Mesothelial cell of epicardium (in vitro differentiated cells): ENCODE measurements at regions not wholly inside any gene's neighbourhood (a gene's known extent, or its start where the extent isn't known, plus 50 kb on each side); places are given as distances from the start of the nearest gene placed in this dataset.
"Not testable (repeated sequence)": the region's sequence is repeated elsewhere in the genome, so short reads cannot be mapped to it uniquely, and the experiment has no call there.

Source experiments
- DNase-seq, 2 experiments: peaks; one replicate each; pipeline ENCODE4 v3.0.0; 2021; ENCODE audit warnings: low spot score in 2 of 2; ENCODE audit not compliant: unreplicated experiment in 2 of 2
- H3K27ac Mint-ChIP-seq: 2 replicates; pipeline ENCODE4 v1.8.0; 2021; ENCODE audit warnings: mixed read lengths
- H3K27me3 Mint-ChIP-seq: 2 replicates; pipeline ENCODE4 v1.8.0; 2021; ENCODE audit warnings: low read depth, mixed read lengths
- H3K36me3 Mint-ChIP-seq: 2 replicates; pipeline ENCODE4 v1.8.0; 2021; ENCODE audit warnings: mixed read lengths
- H3K4me1 Mint-ChIP-seq: 2 replicates; pipeline ENCODE4 v1.8.0; 2021; ENCODE audit warnings: mixed read lengths
- H3K4me3 Mint-ChIP-seq: 2 replicates; pipeline ENCODE4 v1.8.0; 2021; ENCODE audit warnings: mild to moderate bottlenecking, moderate library complexity, mixed read lengths
- H3K9me3 Mint-ChIP-seq: 2 replicates; pipeline ENCODE4 v1.8.0; 2021; ENCODE audit warnings: mixed read lengths
- CTCF ChIP-seq: fragments of 200-600 bp; sonication (generic); IDR thresholded peaks from one replicate; pipeline ENCODE4 v1.5.0; 2021; ENCODE audit warnings: antibody characterized with exemption; ENCODE audit not compliant: unreplicated experiment

- no peak for DNase-seq
- Mint-ChIP-seq H3K27me3 (peaks cover 28% of the 10 kb centered on the region), H3K9me3 (no peaks in the 10 kb centered on the region), H3K4me3 (no peak overlapping the region), H3K4me1 (peaks cover 9% of the 10 kb centered on the region), H3K36me3 (no peaks in the 10 kb centered on the region), H3K27ac (no peak overlapping the region)
- no peak for TF ChIP-seq CTCF
These were observed 56.7 kb downstream of the KCNC4 start for GRCh38 chr1:110266834-110267233.

GRCh38 chr1:110267260-110267659 lies 57.1 kb downstream of the KCNC4 start:
- TF ChIP-seq CTCF: no peak
- Mint-ChIP-seq H3K27me3 (peaks cover 30% of the 10 kb centered on the region), H3K9me3 (no peaks in the 10 kb centered on the region), H3K27ac (no peak overlapping the region), H3K36me3 (no peaks in the 10 kb centered on the region), H3K4me3 (no peak overlapping the region), H3K4me1 (peaks cover 9% of the 10 kb centered on the region)
- no peak for DNase-seq

GRCh38 chr1:110272045-110272444 lies 61.9 kb downstream of the KCNC4 start:
- H3K9me3 Mint-ChIP-seq: peaks cover 11% of the 10 kb centered on the region

GRCh38 chr1:110273832-110274231 lies 63.7 kb downstream of the KCNC4 start:
- not testable (repeated sequence) for H3K4me1 Mint-ChIP-seq, H3K27ac Mint-ChIP-seq, DNase-seq, H3K36me3 Mint-ChIP-seq, H3K4me3 Mint-ChIP-seq
- peaks cover 11% of the 10 kb centered on the region for H3K9me3 Mint-ChIP-seq
- peaks cover 56% of the 10 kb centered on the region for H3K27me3 Mint-ChIP-seq

More at GRCh38 chr1:110272045-110272444, 61.9 kb downstream of the KCNC4 start:
- H3K36me3 Mint-ChIP-seq: no peaks in the 10 kb centered on the region
- H3K4me3 Mint-ChIP-seq: no peak overlapping the region
- H3K4me1 Mint-ChIP-seq: peaks cover 6% of the 10 kb centered on the region
- H3K27ac Mint-ChIP-seq: no peak overlapping the region
- H3K27me3 Mint-ChIP-seq: peaks cover 47% of the 10 kb centered on the region
- DNase-seq: no peak
- no peak for TF ChIP-seq CTCF

- H3K4me1 Mint-ChIP-seq: no peaks in the 10 kb centered on the region
- H3K9me3 Mint-ChIP-seq: no peaks in the 10 kb centered on the region
- H3K4me3 Mint-ChIP-seq: no peak overlapping the region
- DNase-seq: no peak
- no peak overlapping the region for H3K27ac Mint-ChIP-seq
- peaks cover 28% of the 10 kb centered on the region for H3K27me3 Mint-ChIP-seq
- no peaks in the 10 kb centered on the region for H3K36me3 Mint-ChIP-seq
- no peak for TF ChIP-seq CTCF
These were observed 59.1 kb upstream of the RBM15 start for GRCh38 chr1:110280126-110280525.

- H3K4me3 Mint-ChIP-seq: no peak overlapping the region
- H3K36me3 Mint-ChIP-seq: no peaks in the 10 kb centered on the region
- H3K4me1 Mint-ChIP-seq: no peaks in the 10 kb centered on the region
- H3K27ac Mint-ChIP-seq: no peak overlapping the region
- H3K27me3 Mint-ChIP-seq: peaks cover 28% of the 10 kb centered on the region
- no peaks in the 10 kb centered on the region for H3K9me3 Mint-ChIP-seq
- DNase-seq: no peak
- TF ChIP-seq CTCF: no peak
These were observed 58.4 kb upstream of the RBM15 start for GRCh38 chr1:110280804-110281203.
